Gastrocnemius medialis (tissue), 4 donors: ENCODE measurements at regions not wholly inside any gene's neighbourhood (a gene's known extent, or its start where the extent isn't known, plus 50 kb on each side); places are given as distances from the start of the nearest gene placed in this dataset.

Source experiments
- POLR2A ChIP-seq, 2 donors: fragments of 450-650 bp; IDR thresholded peaks; one replicate each; pipeline ENCODE4 v1.6.1; 2017; ENCODE audit warnings: antibody characterized with exemption in 2 of 2, mild to moderate bottlenecking in 2 of 2, moderate library complexity in 2 of 2
- TF ChIP-seq, protein P1 (sequence below), 5 experiments: fragments of 450-650 bp in 3 of 5; fragments of 200-600 bp in 2 of 5; sonication (generic) in 2 of 5; IDR thresholded peaks in 4 of 5; conservative IDR thresholded peaks in 1 of 5; 1 replicate in 4 of 5; 2 replicates in 1 of 5; pipeline ENCODE4 v1.5.1; 2016 to 2019; ENCODE audit warnings: antibody characterized with exemption in 5 of 5, mild to moderate bottlenecking in 3 of 5, moderate library complexity in 3 of 5

DNA sequence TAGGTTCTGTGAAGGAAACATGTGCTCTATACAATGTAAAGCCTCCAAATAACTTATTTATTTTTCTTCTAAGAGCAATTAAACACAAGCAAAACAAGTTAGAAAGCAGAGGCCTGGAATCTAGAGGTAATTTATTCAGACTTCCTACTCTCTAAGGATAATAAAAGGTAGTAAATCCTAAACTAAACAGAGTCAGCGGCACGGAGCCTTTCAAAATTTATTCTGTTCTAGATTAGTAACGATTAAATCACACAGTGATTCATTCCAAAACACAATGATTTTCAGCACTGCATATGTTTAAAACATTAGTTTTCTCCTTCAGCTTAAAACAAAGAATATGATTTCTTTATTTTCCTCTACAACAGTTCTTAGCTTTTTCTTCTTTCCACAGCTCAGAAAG is 160.9 kb downstream of the FBXO15 start:
- TF ChIP-seq, protein P1, sequence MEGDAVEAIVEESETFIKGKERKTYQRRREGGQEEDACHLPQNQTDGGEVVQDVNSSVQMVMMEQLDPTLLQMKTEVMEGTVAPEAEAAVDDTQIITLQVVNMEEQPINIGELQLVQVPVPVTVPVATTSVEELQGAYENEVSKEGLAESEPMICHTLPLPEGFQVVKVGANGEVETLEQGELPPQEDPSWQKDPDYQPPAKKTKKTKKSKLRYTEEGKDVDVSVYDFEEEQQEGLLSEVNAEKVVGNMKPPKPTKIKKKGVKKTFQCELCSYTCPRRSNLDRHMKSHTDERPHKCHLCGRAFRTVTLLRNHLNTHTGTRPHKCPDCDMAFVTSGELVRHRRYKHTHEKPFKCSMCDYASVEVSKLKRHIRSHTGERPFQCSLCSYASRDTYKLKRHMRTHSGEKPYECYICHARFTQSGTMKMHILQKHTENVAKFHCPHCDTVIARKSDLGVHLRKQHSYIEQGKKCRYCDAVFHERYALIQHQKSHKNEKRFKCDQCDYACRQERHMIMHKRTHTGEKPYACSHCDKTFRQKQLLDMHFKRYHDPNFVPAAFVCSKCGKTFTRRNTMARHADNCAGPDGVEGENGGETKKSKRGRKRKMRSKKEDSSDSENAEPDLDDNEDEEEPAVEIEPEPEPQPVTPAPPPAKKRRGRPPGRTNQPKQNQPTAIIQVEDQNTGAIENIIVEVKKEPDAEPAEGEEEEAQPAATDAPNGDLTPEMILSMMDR (IDR thresholded peaks at IDR 0.05 in 4 of 5, conservative IDR thresholded peaks at IDR 0.05 in 1 of 5), result no peak
- TF ChIP-seq POLR2A (IDR thresholded peaks at IDR 0.05), result no peak
